Activated CD4-positive, alpha-beta T cell treated with anti-CD3 and anti-CD28 coated beads for 4 hours (primary cell): ENCODE measurements at regions not wholly inside any gene's neighbourhood (a gene's known extent, or its start where the extent isn't known, plus 50 kb on each side); places are given as distances from the start of the nearest gene placed in this dataset.

Experiments
- DNase-seq, 2 donors: peaks; one replicate each; pipeline ENCODE4 v3.0.0-alpha.2; 2020

GRCh38 chr1:195495720-195496635 lies 1112.3 kb downstream of the KCNT2 start:
- no peak for DNase-seq

- DNase-seq: no peak
Observed at GRCh38 chr1:195482137-195482536, 1126.1 kb downstream of the KCNT2 start.

GRCh38 chr1:195481293-195481692 lies 1126.9 kb downstream of the KCNT2 start:
- DNase-seq: no peak

GRCh38 chr1:195475568-195475967 lies 1132.7 kb downstream of the KCNT2 start:
- DNase-seq: no peak

- no peak for DNase-seq
Observed at GRCh38 chr1:195472291-195472690, 1135.9 kb downstream of the KCNT2 start.

GRCh38 chr1:195466639-195467038 lies 1141.6 kb downstream of the KCNT2 start:
- no peak for DNase-seq

- no peak for DNase-seq
Observed at GRCh38 chr1:195462646-195463045, 1145.6 kb downstream of the KCNT2 start.

- no peak for DNase-seq
Observed at GRCh38 chr1:195462152-195462551, 1146.1 kb downstream of the KCNT2 start.

GRCh38 chr1:195458365-195458764 lies 1149.9 kb downstream of the KCNT2 start:
- DNase-seq: no peak

GRCh38 chr1:195450794-195451193 lies 1157.4 kb downstream of the KCNT2 start:
- no peak for DNase-seq

- DNase-seq: no peak
Observed at GRCh38 chr1:195439661-195440060, 1168.6 kb downstream of the KCNT2 start.

GRCh38 chr1:195434566-195435203 lies 1173.6 kb downstream of the KCNT2 start:
- no peak for DNase-seq

GRCh38 chr1:195430826-195431225 lies 1177.4 kb downstream of the KCNT2 start:
- DNase-seq: no peak

- no peak for DNase-seq
Observed at GRCh38 chr1:195428927-195429326, 1179.3 kb downstream of the KCNT2 start.

- no peak for DNase-seq
Observed at GRCh38 chr1:195415584-195415983, 1192.7 kb downstream of the KCNT2 start.

GRCh38 chr1:195394567-195394966 lies 1213.7 kb downstream of the KCNT2 start:
- DNase-seq: no peak

- no peak for DNase-seq
Observed at GRCh38 chr1:195376190-195376589, 1232.0 kb downstream of the KCNT2 start.

- DNase-seq: no peak
Observed at GRCh38 chr1:195373856-195374255, 1234.4 kb downstream of the KCNT2 start.

- no peak for DNase-seq
Observed at GRCh38 chr1:195345149-195345548, 1263.1 kb downstream of the KCNT2 start.

- DNase-seq: no peak
Observed at GRCh38 chr1:195337646-195338045, 1270.6 kb downstream of the KCNT2 start.

- DNase-seq: no peak
Observed at GRCh38 chr1:195336812-195337211, 1271.4 kb downstream of the KCNT2 start.

- no peak for DNase-seq
Observed at GRCh38 chr1:195335541-195335940, 1272.7 kb downstream of the KCNT2 start.

- no peak for DNase-seq
Observed at GRCh38 chr1:195332102-195332501, 1276.1 kb downstream of the KCNT2 start.

- no peak for DNase-seq
Observed at GRCh38 chr1:195328681-195329080, 1279.6 kb downstream of the KCNT2 start.
